Liver (tissue), 8 donors: ENCODE measurements at regions not wholly inside any gene's neighbourhood (a gene's known extent, or its start where the extent isn't known, plus 50 kb on each side); places are given as distances from the start of the nearest gene placed in this dataset.

Source experiments
- DNase-seq: peaks from one replicate; pipeline ENCODE4 v3.0.0-alpha.2; 2017; ENCODE audit warnings: low spot score
- H3K27ac ChIP-seq, 2 donors: one replicate each; pipeline ENCODE4 v1.7.0; 2013; ENCODE audit warnings: inconsistent platforms in 2 of 2, low read length in 2 of 2, control low read depth in 1 of 2, low read depth in 1 of 2, mild to moderate bottlenecking in 1 of 2
- H3K27me3 ChIP-seq, 4 donors: one replicate each; pipeline versions ENCODE4 v1.6.1 to v1.7.0; 2013; ENCODE audit warnings: low read length in 3 of 4, inconsistent platforms in 1 of 4, mild to moderate bottlenecking in 1 of 4, moderate library complexity in 1 of 4; ENCODE audit not compliant: control insufficient read depth in 4 of 4, insufficient read depth in 4 of 4
- H3K36me3 ChIP-seq, 4 donors: one replicate each; pipeline versions ENCODE4 v1.6.1 to v1.7.0; 2013; ENCODE audit warnings: low read length in 3 of 4, mild to moderate bottlenecking in 3 of 4, low read depth in 1 of 4, moderate library complexity in 1 of 4; ENCODE audit not compliant: control insufficient read depth in 4 of 4, insufficient read depth in 3 of 4
- H3K4me1 ChIP-seq, 4 donors: one replicate each; pipeline versions ENCODE4 v1.6.1 to v1.7.0; 2013; ENCODE audit warnings: low read length in 3 of 4, mild to moderate bottlenecking in 3 of 4, moderate library complexity in 1 of 4; ENCODE audit not compliant: control insufficient read depth in 4 of 4, insufficient read depth in 4 of 4
- H3K4me3 ChIP-seq, 3 donors: one replicate each; pipeline versions ENCODE4 v1.6.1 to v1.7.0; 2013; ENCODE audit warnings: low read length in 3 of 3, control low read depth in 1 of 3, low read depth in 1 of 3, mild to moderate bottlenecking in 1 of 3
- H3K9ac ChIP-seq, 2 donors: one replicate each; pipeline ENCODE4 v1.7.0; 2013; ENCODE audit warnings: low read length in 2 of 2, mild to moderate bottlenecking in 2 of 2, moderate library complexity in 2 of 2, control low read depth in 1 of 2, low read depth in 1 of 2
- H3K9me3 ChIP-seq, 4 donors: one replicate each; pipeline versions ENCODE4 v1.6.1 to v1.7.0; 2013; ENCODE audit warnings: low read length in 3 of 4; ENCODE audit not compliant: control insufficient read depth in 4 of 4
- CTCF ChIP-seq: fragments of 150-350 bp; IDR thresholded peaks from 2 replicates; pipeline ENCODE4 v1.5.1; 2017; ENCODE audit warnings: improper control_type of control experiment, low read depth, low read length; ENCODE audit not compliant: missing input control
- EGR1 ChIP-seq, 2 donors: IDR thresholded peaks; 2 replicates each; pipeline ENCODE4 v1.6.1; 2016 to 2018; ENCODE audit warnings: antibody characterized with exemption in 2 of 2, low read depth in 2 of 2
- FOXA1 ChIP-seq: IDR thresholded peaks from 2 replicates; pipeline ENCODE4 v1.6.1; 2016; ENCODE audit warnings: antibody characterized with exemption
- FOXA2 ChIP-seq: IDR thresholded peaks from 2 replicates; pipeline ENCODE4 v1.6.1; 2016; ENCODE audit warnings: antibody characterized with exemption
- GABPA ChIP-seq, 2 donors: IDR thresholded peaks in 1 of 2; conservative IDR thresholded peaks in 1 of 2; 2 replicates each; pipeline ENCODE4 v1.6.1; 2016; ENCODE audit warnings: antibody characterized with exemption in 2 of 2, mild to moderate bottlenecking in 1 of 2, moderate library complexity in 1 of 2
- HNF4A ChIP-seq, 2 donors: conservative IDR thresholded peaks; 2 replicates each; pipeline ENCODE4 v1.6.1; 2016; ENCODE audit warnings: antibody characterized with exemption in 2 of 2, mild to moderate bottlenecking in 2 of 2
- HNF4G ChIP-seq: IDR thresholded peaks from 2 replicates; pipeline ENCODE4 v1.6.1; 2016; ENCODE audit warnings: antibody characterized with exemption
- JUND ChIP-seq, 2 donors: IDR thresholded peaks; 2 replicates each; pipeline ENCODE4 v1.6.1; 2016; ENCODE audit warnings: antibody characterized with exemption in 2 of 2
- MAX ChIP-seq: IDR thresholded peaks from 2 replicates; pipeline ENCODE4 v1.6.1; 2016; ENCODE audit warnings: antibody characterized with exemption
- NR2F2 ChIP-seq: IDR thresholded peaks from 2 replicates; pipeline ENCODE4 v1.6.1; 2016; ENCODE audit warnings: antibody characterized with exemption
- RAD21 ChIP-seq, 2 donors: IDR thresholded peaks; 2 replicates each; pipeline ENCODE4 v1.6.1; 2016; ENCODE audit warnings: antibody characterized with exemption in 2 of 2, mild to moderate bottlenecking in 2 of 2
- REST ChIP-seq: IDR thresholded peaks from 2 replicates; pipeline ENCODE4 v1.6.1; 2016; ENCODE audit warnings: antibody characterized with exemption, mild to moderate bottlenecking
- SP1 ChIP-seq: IDR thresholded peaks from 2 replicates; pipeline ENCODE4 v1.6.1; 2018; ENCODE audit warnings: antibody characterized with exemption, mild to moderate bottlenecking
- TAF1 ChIP-seq: conservative IDR thresholded peaks from 2 replicates; pipeline ENCODE4 v1.6.1; 2016; ENCODE audit warnings: antibody characterized with exemption, mild to moderate bottlenecking
- YY1 ChIP-seq: IDR thresholded peaks from 2 replicates; pipeline ENCODE4 v1.6.1; 2016; ENCODE audit warnings: antibody characterized with exemption, mild to moderate bottlenecking
- ZBTB33 ChIP-seq: IDR thresholded peaks from 2 replicates; pipeline ENCODE4 v1.6.1; 2016; ENCODE audit warnings: antibody characterized with exemption
- WGBS: extraction: QIAGEN DNeasy Blood & Tissue Kit; methylation state at CpG from one replicate; pipeline ENCODE4 v1.1.7; 2013; 5-methylcytosine and 5-hydroxymethylcytosine counted together
- donor health status: healthy.
- donor health status: healthy.
- donor health status: healthy.
- donor health status: healthy.
- donor health status: healthy.

- no peak overlapping the region for H3K4me3 ChIP-seq
- no peak for DNase-seq
- H3K36me3 ChIP-seq, result no peaks in the 10 kb centered on the region
- H3K27ac ChIP-seq, result no peak overlapping the region
- H3K9me3 ChIP-seq, result no peaks in the 10 kb centered on the region
- no peak for TF ChIP-seq HNF4G
- TF ChIP-seq FOXA2, result no peak
- TF ChIP-seq REST, result no peak
- no peak for TF ChIP-seq JUND (IDR thresholded peaks at IDR 0.05)
- no peak for TF ChIP-seq NR2F2
- no peak for TF ChIP-seq GABPA (IDR thresholded peaks at IDR 0.05 in 1 of 2, conservative IDR thresholded peaks at IDR 0.05 in 1 of 2)
- TF ChIP-seq CTCF, result no peak
- TF ChIP-seq EGR1 (IDR thresholded peaks at IDR 0.05; ENCODE audit: low read depth in 2 of 2), result no peak
- TF ChIP-seq SP1, result no peak
- no peak for TF ChIP-seq FOXA1
- H3K9ac ChIP-seq, result no peak overlapping the region
- no peaks in the 10 kb centered on the region for H3K4me1 ChIP-seq
- H3K27me3 ChIP-seq, result no peaks in the 10 kb centered on the region
- WGBS, result 69% methylated on average over 2 of the region's 2 CpGs
Measured at GRCh38 chr1:73854527-73854926, 343.4 kb downstream of the LRRIQ3 start.

- Histone ChIP-seq H3K4me1 (no peaks in the 10 kb centered on the region), H3K27me3 (no peaks in the 10 kb centered on the region), H3K4me3 (no peak overlapping the region), H3K9ac (no peak overlapping the region), H3K9me3 (peaks cover 0 to 3% (median 0%) of the 10 kb centered on the region in 4 donors), H3K36me3 (no peaks in the 10 kb centered on the region), H3K27ac (no peak overlapping the region)
- DNase-seq, result no peak
- TF ChIP-seq GABPA (IDR thresholded peaks at IDR 0.05 in 1 of 2, conservative IDR thresholded peaks at IDR 0.05 in 1 of 2), result no peak
- TF ChIP-seq FOXA1, result no peak
- no peak for TF ChIP-seq YY1
- TF ChIP-seq RAD21 (IDR thresholded peaks at IDR 0.05), result no peak
- no peak for TF ChIP-seq NR2F2
- no peak for TF ChIP-seq EGR1 (IDR thresholded peaks at IDR 0.05; ENCODE audit: low read depth in 2 of 2)
- no peak for TF ChIP-seq MAX
- no peak for TF ChIP-seq CTCF
- no peak for TF ChIP-seq ZBTB33
- no peak for TF ChIP-seq TAF1
- TF ChIP-seq FOXA2, result no peak
- no peak for TF ChIP-seq REST
- no peak for TF ChIP-seq HNF4A (conservative IDR thresholded peaks at IDR 0.05)
- TF ChIP-seq JUND (IDR thresholded peaks at IDR 0.05), result no peak
Measured at GRCh38 chr1:73842436-73842835, 355.5 kb downstream of the LRRIQ3 start.
